Gastroesophageal sphincter (tissue), 3 donors: ENCODE measurements at regions not wholly inside any gene's neighbourhood (a gene's known extent, or its start where the extent isn't known, plus 50 kb on each side); places are given as distances from the start of the nearest gene placed in this dataset.

Experiments used
- CTCF ChIP-seq, 4 experiments: fragments of 200-600 bp in 2 of 4; fragments of 450-650 bp in 2 of 4; sonication (generic) in 1 of 4; IDR thresholded peaks; one replicate each; pipeline ENCODE4 v1.5.1; 2017 to 2019; ENCODE audit warnings: antibody characterized with exemption in 4 of 4, mild to moderate bottlenecking in 2 of 4, moderate library complexity in 2 of 4
- EP300 ChIP-seq: sonication (generic); formaldehyde crosslinking; IDR thresholded peaks from one replicate; pipeline ENCODE4 v1.6.1; 2017; ENCODE audit warnings: antibody characterized with exemption, mild to moderate bottlenecking
- POLR2A ChIP-seq, 2 donors: fragments of 450-650 bp; IDR thresholded peaks; one replicate each; pipeline ENCODE4 v1.6.1; 2017; ENCODE audit warnings: antibody characterized with exemption in 2 of 2, mild to moderate bottlenecking in 2 of 2, moderate library complexity in 1 of 2
- POLR2AphosphoS5 ChIP-seq: sonication (generic); formaldehyde crosslinking; IDR thresholded peaks from one replicate; pipeline ENCODE4 v1.6.1; 2017; ENCODE audit warnings: antibody characterized with exemption

GRCh38 chr12:44942714-44943113, 66.6 kb upstream of the NELL2 start:
- no peak for TF ChIP-seq POLR2A (IDR thresholded peaks at IDR 0.05)
- TF ChIP-seq CTCF (IDR thresholded peaks at IDR 0.05) = no peak
- no peak for TF ChIP-seq EP300
- TF ChIP-seq POLR2AphosphoS5 = no peak
